Prostate gland (tissue), 2 donors: ENCODE measurements at regions not wholly inside any gene's neighbourhood (a gene's known extent, or its start where the extent isn't known, plus 50 kb on each side); places are given as distances from the start of the nearest gene placed in this dataset.

Experiments used
- CTCF ChIP-seq, 4 experiments: fragments of 200-600 bp in 2 of 4; fragments of 450-650 bp in 2 of 4; sonication (generic) in 2 of 4; IDR thresholded peaks; 1 replicate in 3 of 4; 2 replicates in 1 of 4; pipeline ENCODE4 v1.5.1; 2016 to 2019; ENCODE audit warnings: antibody characterized with exemption in 4 of 4, mild to moderate bottlenecking in 2 of 4, moderate library complexity in 2 of 4
- POLR2A ChIP-seq: fragments of 450-650 bp; IDR thresholded peaks from one replicate; pipeline ENCODE4 v1.6.1; 2016; ENCODE audit warnings: antibody characterized with exemption, mild to moderate bottlenecking
- POLR2AphosphoS5 ChIP-seq: sonication (generic); formaldehyde crosslinking; IDR thresholded peaks from one replicate; pipeline ENCODE4 v1.6.1; 2017; ENCODE audit warnings: antibody characterized with exemption

- TF ChIP-seq POLR2A (no peak), POLR2AphosphoS5 (no peak), CTCF (IDR thresholded peaks at IDR 0.05) (no peak)
Measured at GRCh38 chr3:7977245-7978086, 524.2 kb upstream of the LMCD1 start.
